Astrocyte (in vitro differentiated cells and primary cell): ENCODE measurements at regions not wholly inside any gene's neighbourhood (a gene's known extent, or its start where the extent isn't known, plus 50 kb on each side); places are given as distances from the start of the nearest gene placed in this dataset.
"Not testable (repeated sequence)": the region's sequence is repeated elsewhere in the genome, so short reads cannot be mapped to it uniquely, and the experiment has no call there.

Experiments used
- DNase-seq: peaks from one replicate; pipeline ENCODE4 v3.0.0-alpha.2; 2010; ENCODE audit warnings: low read depth
- FAIRE-seq: peaks from 2 replicates; lab custom pipeline; 2011; peaks lifted over from hg19 to GRCh38; lab: Jason Lieb, UNC
- H2AFZ ChIP-seq: 2 replicates; pipeline ENCODE4 v1.6.0; 2012; ENCODE audit warnings: low read depth, low read length, inconsistent platforms
- H3K27ac ChIP-seq: 2 replicates; pipeline ENCODE4 v1.5.1; 2011; ENCODE audit warnings: low read depth, low read length, inconsistent platforms
- H3K27me3 ChIP-seq: 2 replicates; pipeline ENCODE4 v1.6.0; 2011; ENCODE audit warnings: low read length, inconsistent platforms; ENCODE audit not compliant: insufficient read depth
- H3K36me3 ChIP-seq: 2 replicates; pipeline ENCODE4 v1.5.1; 2011; ENCODE audit warnings: low read length, inconsistent platforms; ENCODE audit not compliant: insufficient read depth
- H3K4me1 ChIP-seq: 2 replicates; pipeline ENCODE4 v1.5.1; 2011; ENCODE audit warnings: low read length, inconsistent platforms; ENCODE audit not compliant: insufficient read depth
- H3K4me2 ChIP-seq: 2 replicates; pipeline ENCODE4 v1.6.0; 2012; ENCODE audit warnings: low read length, inconsistent platforms
- H3K4me3 ChIP-seq: 2 replicates; pipeline ENCODE4 v1.5.1; 2011; ENCODE audit warnings: low read depth, mild to moderate bottlenecking, low read length, inconsistent platforms; ENCODE audit not compliant: insufficient read depth
- H3K79me2 ChIP-seq: 2 replicates; pipeline ENCODE4 v1.6.0; 2012; ENCODE audit warnings: mild to moderate bottlenecking, low read length, inconsistent platforms; ENCODE audit not compliant: insufficient read depth
- H3K9ac ChIP-seq: 2 replicates; pipeline ENCODE4 v1.6.0; 2012; ENCODE audit warnings: mild to moderate bottlenecking, low read length, inconsistent platforms
- H3K9me3 ChIP-seq: 2 replicates; pipeline ENCODE4 v1.5.1; 2012; ENCODE audit warnings: low read depth, mild to moderate bottlenecking, low read length, inconsistent platforms; ENCODE audit not compliant: insufficient read depth
- H4K20me1 ChIP-seq: 2 replicates; pipeline ENCODE4 v1.6.0; 2012; ENCODE audit warnings: low read length, inconsistent platforms; ENCODE audit not compliant: insufficient read depth
- H3K27ac Mint-ChIP-seq: one replicate; pipeline ENCODE4 v1.8.0; 2021; ENCODE audit warnings: mild to moderate bottlenecking, mixed read lengths; ENCODE audit not compliant: unreplicated experiment
- H3K27me3 Mint-ChIP-seq: one replicate; pipeline ENCODE4 v1.8.0; 2021; ENCODE audit warnings: low read depth, mixed read lengths; ENCODE audit not compliant: unreplicated experiment
- H3K36me3 Mint-ChIP-seq: one replicate; pipeline ENCODE4 v1.8.0; 2021; ENCODE audit warnings: low read depth, mixed read lengths; ENCODE audit not compliant: unreplicated experiment
- H3K4me1 Mint-ChIP-seq: one replicate; pipeline ENCODE4 v1.8.0; 2021; ENCODE audit warnings: low read depth, mixed read lengths; ENCODE audit not compliant: unreplicated experiment
- H3K4me3 Mint-ChIP-seq: one replicate; pipeline ENCODE4 v1.8.0; 2021; ENCODE audit warnings: mild to moderate bottlenecking, moderate library complexity, mixed read lengths; ENCODE audit not compliant: unreplicated experiment
- H3K9me3 Mint-ChIP-seq: one replicate; pipeline ENCODE4 v1.8.0; 2021; ENCODE audit warnings: mild to moderate bottlenecking, mixed read lengths; ENCODE audit not compliant: unreplicated experiment
- CTCF ChIP-seq: IDR thresholded peaks from 2 replicates; pipeline ENCODE4 v1.5.1; 2011; ENCODE audit warnings: low read depth, mild to moderate bottlenecking, inconsistent platforms, low read length, moderate library complexity; ENCODE audit not compliant: insufficient read depth
- EZH2 ChIP-seq: IDR thresholded peaks from 2 replicates; pipeline ENCODE4 v1.6.1; 2012; ENCODE audit warnings: mild to moderate bottlenecking, low read length, inconsistent platforms; ENCODE audit not compliant: insufficient read depth

GRCh38 chr6:26235302-26235670 lies 129.7 kb upstream of the BTN3A2 start:
- peaks cover 4% of the 10 kb centered on the region for H3K27me3 Mint-ChIP-seq
- Histone ChIP-seq H3K4me1 (peaks cover 4% of the 10 kb centered on the region), H3K79me2 (no peaks in the 10 kb centered on the region), H3K4me3 (peak overlapping the region; percentile 62), H4K20me1 (no peaks in the 10 kb centered on the region), H3K27me3 (no peaks in the 10 kb centered on the region), H3K27ac (peak overlapping the region; percentile 24), H2AFZ (peak overlapping the region; percentile 64), H3K9me3 (no peaks in the 10 kb centered on the region), H3K4me2 (peak overlapping the region; percentile 90), H3K36me3 (no peaks in the 10 kb centered on the region), H3K9ac (peak overlapping the region; percentile 77)
- H3K36me3 Mint-ChIP-seq = no peaks in the 10 kb centered on the region
- H3K4me1 Mint-ChIP-seq = no peaks in the 10 kb centered on the region
- no peaks in the 10 kb centered on the region for H3K9me3 Mint-ChIP-seq
- peak overlapping the region; percentile 86 for H3K4me3 Mint-ChIP-seq
- no peak for DNase-seq
- H3K27ac Mint-ChIP-seq = no peak overlapping the region
- TF ChIP-seq CTCF (no peak), EZH2 (no peak)
- no peak for FAIRE-seq

GRCh38 chr6:26239415-26239814 lies 125.6 kb upstream of the BTN3A2 start:
- H3K79me2 ChIP-seq, H3K4me3 ChIP-seq, H3K4me2 ChIP-seq, H3K4me1 Mint-ChIP-seq, H3K4me3 Mint-ChIP-seq, H3K36me3 Mint-ChIP-seq, H3K9me3 ChIP-seq, H3K36me3 ChIP-seq, H3K4me1 ChIP-seq, DNase-seq, H3K27me3 Mint-ChIP-seq, H3K27ac ChIP-seq, H4K20me1 ChIP-seq, H3K27ac Mint-ChIP-seq, H2AFZ ChIP-seq, H3K9me3 Mint-ChIP-seq, H3K9ac ChIP-seq, H3K27me3 ChIP-seq, FAIRE-seq: not testable (repeated sequence)

DNA sequence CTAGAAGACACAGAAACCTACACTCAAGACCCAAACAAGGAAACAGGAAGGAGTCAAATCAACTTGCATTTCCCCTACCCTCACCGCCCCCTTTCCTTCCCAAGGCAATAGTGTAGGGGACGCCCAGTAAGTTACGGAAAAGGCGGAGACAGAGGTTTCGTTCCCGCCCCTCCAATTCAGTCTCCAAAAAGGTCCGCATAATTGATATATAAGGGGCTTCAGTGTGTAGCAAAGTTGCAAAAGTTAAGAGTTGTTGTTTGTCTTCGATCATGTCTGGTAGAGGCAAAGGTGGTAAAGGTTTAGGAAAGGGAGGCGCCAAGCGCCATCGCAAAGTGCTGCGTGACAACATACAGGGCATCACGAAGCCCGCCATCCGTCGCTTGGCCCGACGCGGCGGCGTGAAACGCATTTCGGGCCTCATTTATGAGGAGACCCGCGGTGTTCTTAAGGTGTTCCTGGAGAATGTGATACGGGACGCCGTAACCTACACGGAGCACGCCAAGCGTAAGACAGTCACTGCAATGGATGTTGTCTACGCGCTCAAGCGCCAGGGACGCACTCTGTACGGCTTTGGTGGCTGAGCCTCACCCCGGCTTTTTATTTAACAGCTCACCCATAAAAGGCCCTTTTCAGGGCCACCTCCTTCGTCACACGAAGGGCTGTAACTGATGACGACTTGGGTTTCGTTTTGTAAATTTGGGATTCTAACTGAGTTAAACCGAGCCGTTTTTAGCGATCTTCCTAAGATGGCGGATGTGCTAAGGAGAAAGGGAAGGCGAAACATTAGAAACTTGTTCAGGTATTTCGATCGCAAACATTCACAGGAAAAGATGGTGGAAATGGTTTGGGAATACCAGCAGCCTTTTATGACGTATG lies 124.6 kb upstream of the BTN3A2 start:
- H3K27ac ChIP-seq = peak overlapping the region; percentile 90
- TF ChIP-seq CTCF (no peak), EZH2 (no peak)
- DNase-seq = peak; percentile 79

More for the DNA sequence above, 124.6 kb upstream of the BTN3A2 start:
- Mint-ChIP-seq H3K27me3 (peaks cover 5% of the 10 kb centered on the region), H3K27ac (peak overlapping the region; percentile 45), H3K4me3 (peak overlapping the region; percentile 78), H3K9me3 (no peaks in the 10 kb centered on the region), H3K4me1 (no peaks in the 10 kb centered on the region), H3K36me3 (no peaks in the 10 kb centered on the region)
- Histone ChIP-seq H3K9ac (peak overlapping the region; percentile 86), H3K27me3 (no peaks in the 10 kb centered on the region), H3K79me2 (no peaks in the 10 kb centered on the region), H3K36me3 (no peaks in the 10 kb centered on the region), H3K4me1 (no peaks in the 10 kb centered on the region), H2AFZ (peak overlapping the region; percentile 89), H3K4me3 (peak overlapping the region; percentile 73), H3K4me2 (peak overlapping the region; percentile 94), H3K9me3 (no peaks in the 10 kb centered on the region), H4K20me1 (no peaks in the 10 kb centered on the region)
- peak; percentile 41 for FAIRE-seq
